ENCODE measurements at regions not wholly inside any gene's neighbourhood (a gene's known extent, or its start where the extent isn't known, plus 50 kb on each side); places are given as distances from the start of the nearest gene placed in this dataset.

DNA sequence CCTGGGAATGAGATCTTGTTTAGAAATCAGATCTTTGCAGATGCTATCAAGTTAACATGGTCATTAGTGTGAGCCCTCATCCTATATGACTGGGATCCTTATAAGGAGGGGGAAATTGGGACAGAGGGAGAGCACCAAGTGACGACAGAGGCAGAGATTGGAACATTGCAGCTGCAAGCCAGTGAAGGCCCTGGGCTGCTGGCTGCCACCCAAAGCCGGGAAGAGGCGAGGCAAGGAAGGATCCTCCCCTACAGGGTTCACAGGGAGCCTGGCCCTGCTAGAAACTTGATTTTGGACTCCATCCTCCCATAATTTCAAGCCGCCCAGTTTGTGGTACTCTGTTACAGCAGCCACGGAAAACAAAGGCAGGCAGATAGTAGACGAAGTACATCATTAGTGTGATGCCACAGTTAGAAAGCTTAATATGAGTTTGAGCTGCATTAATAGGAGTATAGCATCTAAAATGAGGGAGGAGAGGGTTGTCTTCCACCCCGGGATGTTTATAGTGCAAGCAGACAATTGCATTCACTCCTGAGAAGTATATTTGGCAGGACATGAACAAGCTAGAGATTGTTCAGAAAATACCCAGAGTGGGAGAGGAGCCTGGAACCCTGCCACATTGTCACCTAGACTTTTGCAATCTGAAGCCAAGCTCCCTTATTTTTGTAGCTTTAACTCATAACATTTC, 56.8 kb upstream of the CLMP start:
- TF ChIP-seq, protein P1, sequence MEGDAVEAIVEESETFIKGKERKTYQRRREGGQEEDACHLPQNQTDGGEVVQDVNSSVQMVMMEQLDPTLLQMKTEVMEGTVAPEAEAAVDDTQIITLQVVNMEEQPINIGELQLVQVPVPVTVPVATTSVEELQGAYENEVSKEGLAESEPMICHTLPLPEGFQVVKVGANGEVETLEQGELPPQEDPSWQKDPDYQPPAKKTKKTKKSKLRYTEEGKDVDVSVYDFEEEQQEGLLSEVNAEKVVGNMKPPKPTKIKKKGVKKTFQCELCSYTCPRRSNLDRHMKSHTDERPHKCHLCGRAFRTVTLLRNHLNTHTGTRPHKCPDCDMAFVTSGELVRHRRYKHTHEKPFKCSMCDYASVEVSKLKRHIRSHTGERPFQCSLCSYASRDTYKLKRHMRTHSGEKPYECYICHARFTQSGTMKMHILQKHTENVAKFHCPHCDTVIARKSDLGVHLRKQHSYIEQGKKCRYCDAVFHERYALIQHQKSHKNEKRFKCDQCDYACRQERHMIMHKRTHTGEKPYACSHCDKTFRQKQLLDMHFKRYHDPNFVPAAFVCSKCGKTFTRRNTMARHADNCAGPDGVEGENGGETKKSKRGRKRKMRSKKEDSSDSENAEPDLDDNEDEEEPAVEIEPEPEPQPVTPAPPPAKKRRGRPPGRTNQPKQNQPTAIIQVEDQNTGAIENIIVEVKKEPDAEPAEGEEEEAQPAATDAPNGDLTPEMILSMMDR (IDR thresholded peaks at IDR 0.05), result no peak
- no peak for TF ChIP-seq POLR2A (IDR thresholded peaks at IDR 0.05)
- no peak for TF ChIP-seq POLR2AphosphoS5 (IDR thresholded peaks at IDR 0.05; ENCODE audit: insufficient read depth in 1 of 2, low read depth in 1 of 2)
